Hepatocyte (in vitro differentiated cells): ENCODE measurements at regions not wholly inside any gene's neighbourhood (a gene's known extent, or its start where the extent isn't known, plus 50 kb on each side); places are given as distances from the start of the nearest gene placed in this dataset.
"Not testable (repeated sequence)": the region's sequence is repeated elsewhere in the genome, so short reads cannot be mapped to it uniquely, and the experiment has no call there.

Source experiments
- DNase-seq: peaks from one replicate; pipeline ENCODE4 v3.0.0-alpha.2; 2016; ENCODE audit warnings: low spot score
- H2AFZ ChIP-seq: fragments of 200-600 bp; sonication (generic); 2 replicates; pipeline ENCODE4 v1.6.0; 2016; ENCODE audit warnings: antibody characterized with exemption, mild to moderate bottlenecking
- H3K27ac ChIP-seq: fragments of 200-600 bp; sonication (generic); 2 replicates; pipeline ENCODE4 v1.5.1; 2016; ENCODE audit warnings: mild to moderate bottlenecking
- H3K27me3 ChIP-seq: fragments of 200-600 bp; sonication (generic); 2 replicates; pipeline ENCODE4 v1.6.1; 2016
- H3K36me3 ChIP-seq: fragments of 200-600 bp; sonication (generic); replicated peaks from 2 replicates; pipeline ENCODE4 v1.5.1; 2016; ENCODE audit warnings: low read depth; ENCODE audit not compliant: insufficient read depth
- H3K4me1 ChIP-seq: fragments of 200-600 bp; sonication (generic); 2 replicates; pipeline ENCODE4 v1.5.1; 2016; ENCODE audit warnings: mild to moderate bottlenecking, moderate library complexity; ENCODE audit not compliant: insufficient read depth
- H3K4me2 ChIP-seq: fragments of 200-600 bp; sonication (generic); 2 replicates; pipeline ENCODE4 v1.6.0; 2016
- H3K4me3 ChIP-seq: fragments of 200-600 bp; sonication (generic); 2 replicates; pipeline ENCODE4 v1.5.1; 2016; ENCODE audit warnings: mild to moderate bottlenecking
- H3K79me2 ChIP-seq: fragments of 200-600 bp; sonication (generic); 2 replicates; pipeline ENCODE4 v1.6.0; 2017; ENCODE audit warnings: mild to moderate bottlenecking
- H3K9me2 ChIP-seq: fragments of 200-600 bp; sonication (generic); replicated peaks from 2 replicates; pipeline ENCODE4 v1.6.0; 2017; ENCODE audit warnings: mild to moderate bottlenecking; ENCODE audit not compliant: insufficient read depth
- H3K9me3 ChIP-seq: fragments of 200-600 bp; sonication (generic); 2 replicates; pipeline ENCODE4 v1.5.1; 2016; ENCODE audit warnings: low read depth, mild to moderate bottlenecking
- H4K20me1 ChIP-seq: fragments of 200-600 bp; sonication (generic); 2 replicates; pipeline ENCODE4 v1.6.0; 2016; ENCODE audit warnings: mild to moderate bottlenecking; ENCODE audit not compliant: insufficient read depth, poor library complexity, severe bottlenecking
- WGBS: methylation state at CpG from one replicate; pipeline ENCODE4 v1.1.6; 2016; ENCODE audit warnings: low lambda C conversion rate; ENCODE audit errors: missing lambda C conversion rate; 5-methylcytosine and 5-hydroxymethylcytosine counted together

GRCh38 chr6:57876659-57877058 lies 559.2 kb downstream of the PRIM2 start:
- DNase-seq, H3K27ac ChIP-seq, H3K4me3 ChIP-seq, H4K20me1 ChIP-seq, H3K9me2 ChIP-seq, H3K27me3 ChIP-seq, H3K4me2 ChIP-seq, H2AFZ ChIP-seq, H3K4me1 ChIP-seq, H3K36me3 ChIP-seq, H3K79me2 ChIP-seq, H3K9me3 ChIP-seq: not testable (repeated sequence)
- WGBS, result 77% methylated on average over 2 of the region's 2 CpGs

DNA sequence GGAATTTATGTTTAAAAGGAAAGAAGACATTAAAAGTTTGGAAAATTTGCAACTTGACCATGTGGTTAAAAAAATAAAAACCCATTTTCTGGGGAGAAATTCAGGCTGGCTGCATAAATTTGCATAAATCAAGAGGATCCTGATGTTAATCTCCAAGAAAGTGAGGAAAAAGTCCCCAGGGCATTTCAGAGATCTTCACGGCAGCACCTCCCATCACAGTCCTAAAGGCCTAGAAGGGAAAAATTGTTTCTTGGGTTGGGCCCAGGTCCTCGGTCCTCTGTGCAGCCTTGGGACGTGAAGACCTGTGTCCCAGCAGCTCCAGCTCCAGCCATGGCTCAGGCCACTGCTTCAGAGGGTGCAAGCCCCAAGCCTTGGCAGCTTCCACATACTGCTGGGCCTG lies 560.3 kb downstream of the PRIM2 start:
- 63% methylated on average over 3 of the region's 3 CpGs for WGBS
- H4K20me1 ChIP-seq, H3K27ac ChIP-seq, H3K36me3 ChIP-seq, DNase-seq, H3K4me2 ChIP-seq, H3K79me2 ChIP-seq, H3K27me3 ChIP-seq, H3K9me3 ChIP-seq, H3K4me1 ChIP-seq, H2AFZ ChIP-seq, H3K9me2 ChIP-seq, H3K4me3 ChIP-seq: not testable (repeated sequence)

GRCh38 chr6:57878792-57879191 lies 561.4 kb downstream of the PRIM2 start:
- 54% methylated on average over 1 of the region's 1 CpG for WGBS
- H2AFZ ChIP-seq, H3K27ac ChIP-seq, H3K4me3 ChIP-seq, H4K20me1 ChIP-seq, H3K9me3 ChIP-seq, H3K4me2 ChIP-seq, H3K4me1 ChIP-seq, H3K27me3 ChIP-seq, H3K79me2 ChIP-seq, DNase-seq, H3K9me2 ChIP-seq, H3K36me3 ChIP-seq: not testable (repeated sequence)

DNA sequence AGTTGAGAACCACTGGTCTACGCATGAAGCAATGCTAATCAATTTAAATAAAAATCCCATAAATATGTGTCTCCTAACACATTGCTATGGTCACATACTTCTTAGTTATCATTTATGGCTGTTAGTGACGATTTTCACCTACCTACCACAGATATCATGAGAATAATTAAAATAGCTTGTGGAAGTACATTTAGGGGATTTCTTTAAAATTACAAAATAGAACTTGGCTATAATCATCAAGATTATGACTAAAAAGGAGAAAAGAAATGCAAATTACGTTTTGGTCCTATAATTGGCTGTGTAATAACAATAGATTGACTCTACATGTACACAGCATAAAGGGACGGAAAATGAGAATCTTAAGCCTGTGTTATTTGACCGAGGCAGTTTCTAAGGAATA lies 581.4 kb downstream of the PRIM2 start:
- H3K4me3 ChIP-seq, H3K9me2 ChIP-seq, H2AFZ ChIP-seq, H3K79me2 ChIP-seq, H3K27ac ChIP-seq, H4K20me1 ChIP-seq, DNase-seq, H3K4me1 ChIP-seq, H3K9me3 ChIP-seq, H3K27me3 ChIP-seq, H3K4me2 ChIP-seq, H3K36me3 ChIP-seq: not testable (repeated sequence)
- 63% methylated on average over 5 of the region's 5 CpGs for WGBS

DNA sequence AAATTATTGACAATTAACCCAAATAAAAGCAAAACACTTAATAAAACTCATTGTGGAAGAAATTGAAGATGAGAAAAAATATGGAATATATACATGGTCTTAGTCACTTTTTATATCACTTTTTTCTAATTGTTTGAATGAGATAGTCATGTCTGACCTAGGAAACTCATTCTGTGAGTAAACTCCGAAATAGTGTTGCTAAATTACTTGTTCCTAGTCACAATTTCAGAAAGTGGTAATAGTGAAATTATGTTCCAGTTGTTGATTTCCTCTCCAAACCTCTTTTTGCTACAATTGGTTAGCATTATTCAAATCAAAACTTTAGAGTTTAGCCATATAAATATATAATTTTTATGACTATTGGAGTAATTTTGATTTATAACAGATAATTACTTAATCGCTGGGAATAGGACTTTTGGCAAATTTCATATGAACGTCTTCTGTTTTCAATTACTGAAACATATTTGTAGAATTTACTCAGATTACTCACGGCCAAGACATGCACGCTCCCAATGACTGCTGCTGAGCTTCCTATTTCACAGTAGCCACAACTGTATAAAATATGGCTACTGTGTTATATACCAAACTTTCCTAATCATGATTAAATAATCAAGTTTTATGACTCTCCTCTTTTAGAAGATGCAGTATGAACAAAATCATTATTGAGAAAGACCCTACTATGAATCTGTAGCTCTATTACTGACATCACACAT lies 583.4 kb downstream of the PRIM2 start:
- H4K20me1 ChIP-seq, H3K4me2 ChIP-seq, H3K9me3 ChIP-seq, H3K27me3 ChIP-seq, H3K4me1 ChIP-seq, H3K36me3 ChIP-seq, H3K4me3 ChIP-seq, H3K9me2 ChIP-seq, DNase-seq, H3K27ac ChIP-seq, H2AFZ ChIP-seq, H3K79me2 ChIP-seq: not testable (repeated sequence)
- WGBS, result 67% methylated on average over 3 of the region's 5 CpGs

- WGBS, result 66% methylated on average over 3 of the region's 3 CpGs
- H4K20me1 ChIP-seq, H3K9me2 ChIP-seq, H3K79me2 ChIP-seq, H3K4me1 ChIP-seq, H3K36me3 ChIP-seq, H3K9me3 ChIP-seq, H3K4me2 ChIP-seq, H3K4me3 ChIP-seq, H3K27me3 ChIP-seq, DNase-seq, H2AFZ ChIP-seq, H3K27ac ChIP-seq: not testable (repeated sequence)
Measured at GRCh38 chr6:57901445-57901844, 584.0 kb downstream of the PRIM2 start.

GRCh38 chr6:57904356-57904755 lies 586.9 kb downstream of the PRIM2 start:
- DNase-seq, H3K4me2 ChIP-seq, H3K4me3 ChIP-seq, H3K36me3 ChIP-seq, H4K20me1 ChIP-seq, H3K4me1 ChIP-seq, H3K9me2 ChIP-seq, H2AFZ ChIP-seq, H3K27ac ChIP-seq, H3K27me3 ChIP-seq, H3K79me2 ChIP-seq, H3K9me3 ChIP-seq: not testable (repeated sequence)
- WGBS, result 73% methylated on average over 6 of the region's 6 CpGs

DNA sequence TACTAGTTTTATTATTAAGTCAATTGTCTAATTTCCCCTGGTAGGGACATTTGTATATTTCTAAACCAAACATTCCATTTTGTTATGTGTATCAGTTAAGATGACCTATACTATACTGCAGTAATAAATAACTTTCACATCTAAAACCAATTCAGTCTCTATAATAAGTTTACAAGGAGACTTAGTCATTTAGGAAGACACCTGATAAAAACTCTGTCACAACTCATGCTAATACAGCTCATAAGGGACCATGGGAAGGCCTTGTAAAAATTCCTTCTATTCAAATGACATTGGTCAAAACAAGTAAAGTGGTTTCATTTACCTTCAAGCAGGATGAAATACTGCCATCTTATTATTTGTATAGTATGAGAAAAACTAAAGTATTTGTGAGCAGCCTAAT lies 597.9 kb downstream of the PRIM2 start:
- not testable (repeated sequence) for H2AFZ ChIP-seq, H3K4me1 ChIP-seq, H4K20me1 ChIP-seq, H3K9me3 ChIP-seq, H3K27ac ChIP-seq, DNase-seq, H3K9me2 ChIP-seq, H3K4me3 ChIP-seq, H3K79me2 ChIP-seq, H3K36me3 ChIP-seq, H3K27me3 ChIP-seq, H3K4me2 ChIP-seq

DNA sequence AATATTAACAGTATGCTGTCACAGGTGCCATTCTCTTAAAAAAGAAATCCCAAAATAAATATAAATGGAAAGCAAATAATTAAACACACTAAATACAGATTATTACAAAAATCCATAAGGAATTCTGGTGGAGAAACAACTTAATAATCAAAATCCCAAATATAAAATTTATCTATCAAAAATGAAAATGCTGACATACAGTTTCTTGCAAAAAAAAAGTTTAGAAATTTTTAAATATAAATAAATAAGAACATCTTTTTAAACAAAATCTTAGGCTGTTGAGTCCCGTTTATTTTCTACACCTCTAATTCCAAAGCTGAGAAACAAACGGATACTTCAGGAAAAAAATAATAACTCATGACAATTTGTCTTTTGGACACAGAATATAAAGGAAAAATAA lies 625.5 kb downstream of the PRIM2 start:
- not testable (repeated sequence) for H3K4me2 ChIP-seq

More for the DNA sequence above, 625.5 kb downstream of the PRIM2 start:
- H3K9me3 ChIP-seq, H3K79me2 ChIP-seq, H3K27me3 ChIP-seq, H3K4me1 ChIP-seq, H2AFZ ChIP-seq, H3K9me2 ChIP-seq, DNase-seq, H3K4me3 ChIP-seq, H3K36me3 ChIP-seq, H4K20me1 ChIP-seq, H3K27ac ChIP-seq: not testable (repeated sequence)
- WGBS, result 86% methylated on average over 2 of the region's 2 CpGs
